ENCODE measurements at regions not wholly inside any gene's neighbourhood (a gene's known extent, or its start where the extent isn't known, plus 50 kb on each side); places are given as distances from the start of the nearest gene placed in this dataset.

DNA sequence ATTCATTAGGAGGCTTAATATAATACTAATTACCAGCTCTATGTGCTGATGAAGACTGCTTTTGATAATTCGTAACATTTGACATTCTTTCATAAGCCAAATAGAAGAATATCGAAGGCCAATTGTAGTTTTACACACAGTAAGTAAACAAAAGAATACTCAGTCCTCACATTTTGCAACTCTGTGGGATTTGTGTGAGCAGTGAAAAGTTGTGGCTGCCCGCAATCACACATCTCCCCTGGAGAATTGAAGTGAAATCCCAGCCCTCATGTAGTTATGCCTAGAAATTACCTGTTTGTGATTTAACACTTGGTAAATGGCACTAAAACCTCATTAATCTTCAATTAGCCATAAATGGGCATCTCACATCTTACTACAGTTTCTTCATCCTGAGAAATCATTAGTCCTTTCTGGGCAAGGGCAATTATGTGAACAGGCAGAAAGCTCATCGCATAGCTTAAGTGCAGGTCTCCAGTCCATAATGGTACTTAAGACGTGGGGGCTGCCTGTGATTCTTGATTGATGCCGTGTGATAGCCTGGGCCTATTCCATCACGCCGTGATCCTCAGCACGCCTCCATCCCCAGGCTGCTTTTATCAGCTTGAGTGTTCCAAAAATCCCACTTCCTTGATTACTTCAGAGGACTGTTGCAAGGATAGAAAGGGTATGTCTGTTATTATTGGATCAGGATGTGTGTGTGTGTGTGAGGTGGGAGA, 97.9 kb upstream of the METTL14 start:
- TF ChIP-seq, protein P1, sequence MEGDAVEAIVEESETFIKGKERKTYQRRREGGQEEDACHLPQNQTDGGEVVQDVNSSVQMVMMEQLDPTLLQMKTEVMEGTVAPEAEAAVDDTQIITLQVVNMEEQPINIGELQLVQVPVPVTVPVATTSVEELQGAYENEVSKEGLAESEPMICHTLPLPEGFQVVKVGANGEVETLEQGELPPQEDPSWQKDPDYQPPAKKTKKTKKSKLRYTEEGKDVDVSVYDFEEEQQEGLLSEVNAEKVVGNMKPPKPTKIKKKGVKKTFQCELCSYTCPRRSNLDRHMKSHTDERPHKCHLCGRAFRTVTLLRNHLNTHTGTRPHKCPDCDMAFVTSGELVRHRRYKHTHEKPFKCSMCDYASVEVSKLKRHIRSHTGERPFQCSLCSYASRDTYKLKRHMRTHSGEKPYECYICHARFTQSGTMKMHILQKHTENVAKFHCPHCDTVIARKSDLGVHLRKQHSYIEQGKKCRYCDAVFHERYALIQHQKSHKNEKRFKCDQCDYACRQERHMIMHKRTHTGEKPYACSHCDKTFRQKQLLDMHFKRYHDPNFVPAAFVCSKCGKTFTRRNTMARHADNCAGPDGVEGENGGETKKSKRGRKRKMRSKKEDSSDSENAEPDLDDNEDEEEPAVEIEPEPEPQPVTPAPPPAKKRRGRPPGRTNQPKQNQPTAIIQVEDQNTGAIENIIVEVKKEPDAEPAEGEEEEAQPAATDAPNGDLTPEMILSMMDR (IDR thresholded peaks at IDR 0.05) = no peak
- no peak for TF ChIP-seq EZH2phosphoT487 (IDR thresholded peaks at IDR 0.05)
